ENCODE measurements at regions not wholly inside any gene's neighbourhood (a gene's known extent, or its start where the extent isn't known, plus 50 kb on each side); places are given as distances from the start of the nearest gene placed in this dataset.
A peak's percentile ranks its signal among the peaks of the same experiment; 100 is the strongest.

GRCh38 chr19:29400917-29401711 is 124.7 kb upstream of the VSTM2B start:
- no peak for DNase-seq

GRCh38 chr19:29401712-29402421 is 123.9 kb upstream of the VSTM2B start:
- DNase-seq, result no peak

GRCh38 chr19:29402563-29402962 is 123.2 kb upstream of the VSTM2B start:
- no peak for DNase-seq

GRCh38 chr19:29404015-29404414 is 121.8 kb upstream of the VSTM2B start:
- DNase-seq, result peak; percentile 77

- DNase-seq, result peak; percentile 89
Observed at GRCh38 chr19:29404951-29405727, 120.7 kb upstream of the VSTM2B start.

- no peak for DNase-seq
Observed at GRCh38 chr19:29405728-29405995, 120.1 kb upstream of the VSTM2B start.

GRCh38 chr19:29409076-29409862 is 116.5 kb upstream of the VSTM2B start:
- DNase-seq, result no peak

GRCh38 chr19:29410601-29411000 is 115.2 kb upstream of the VSTM2B start:
- no peak for DNase-seq

- no peak for DNase-seq
Observed at GRCh38 chr19:29411113-29411581, 114.6 kb upstream of the VSTM2B start.

- no peak for DNase-seq
Observed at GRCh38 chr19:29413435-29413834, 112.4 kb upstream of the VSTM2B start.

- no peak for DNase-seq
Observed at GRCh38 chr19:29415507-29415906, 110.3 kb upstream of the VSTM2B start.

- peak; percentile 85 for DNase-seq
Observed at GRCh38 chr19:29417048-29417447, 108.7 kb upstream of the VSTM2B start.

- DNase-seq, result no peak
Observed at GRCh38 chr19:29418201-29418600, 107.6 kb upstream of the VSTM2B start.

- DNase-seq, result no peak
Observed at GRCh38 chr19:29420065-29420464, 105.7 kb upstream of the VSTM2B start.

- DNase-seq, result no peak
Observed at GRCh38 chr19:29420482-29421195, 105.2 kb upstream of the VSTM2B start.

GRCh38 chr19:29421196-29421545 is 104.6 kb upstream of the VSTM2B start:
- no peak for DNase-seq

GRCh38 chr19:29422047-29422446 is 103.7 kb upstream of the VSTM2B start:
- no peak for DNase-seq

- no peak for DNase-seq
Observed at GRCh38 chr19:29422486-29423085, 103.2 kb upstream of the VSTM2B start.

GRCh38 chr19:29428071-29428470 is 97.7 kb upstream of the VSTM2B start:
- DNase-seq, result no peak

- DNase-seq, result no peak
Observed at GRCh38 chr19:29429021-29429420, 96.8 kb upstream of the VSTM2B start.

- DNase-seq, result no peak
Observed at GRCh38 chr19:29429581-29429980, 96.2 kb upstream of the VSTM2B start.

- no peak for DNase-seq
Observed at GRCh38 chr19:29431332-29431731, 94.5 kb upstream of the VSTM2B start.

Data from DMS79 treated with DMSO at 0.1 percent for 48 hours (cell line).